Uterus (tissue), 3 donors: ENCODE measurements at regions not wholly inside any gene's neighbourhood (a gene's known extent, or its start where the extent isn't known, plus 50 kb on each side); places are given as distances from the start of the nearest gene placed in this dataset.

ENCODE experiments used
- DNase-seq, 2 donors: peaks; one replicate each; pipeline ENCODE4 v3.0.0-alpha.2; 2019 to 2020
- H3K27ac ChIP-seq, 2 donors: fragments of 200-600 bp; sonication (generic); 1 replicate in 1 of 2; 2 replicates in 1 of 2; pipeline ENCODE4 v1.5.1; 2016 to 2018
- H3K27me3 ChIP-seq, 2 donors: fragments of 200-600 bp; sonication (generic); one replicate each; pipeline ENCODE4 v1.5.1; 2018 to 2019; ENCODE audit warnings: control low read depth in 1 of 2
- H3K36me3 ChIP-seq, 2 donors: fragments of 200-600 bp; sonication (generic); one replicate each; pipeline ENCODE4 v1.5.1; 2019; ENCODE audit warnings: control low read depth in 1 of 2
- H3K4me1 ChIP-seq, 2 donors: fragments of 200-600 bp; sonication (generic); one replicate each; pipeline ENCODE4 v1.5.1; 2018 to 2019; ENCODE audit warnings: control low read depth in 1 of 2
- H3K4me3 ChIP-seq, 2 donors: fragments of 200-600 bp; sonication (generic); 1 replicate in 1 of 2; 2 replicates in 1 of 2; pipeline ENCODE4 v1.5.1; 2018 to 2019; ENCODE audit warnings: mild to moderate bottlenecking in 1 of 2
- H3K9me3 ChIP-seq, 2 donors: fragments of 200-600 bp; sonication (generic); one replicate each; pipeline ENCODE4 v1.5.1; 2019; ENCODE audit warnings: control low read depth in 1 of 2
- POLR2A ChIP-seq, 2 donors: fragments of 450-650 bp; IDR thresholded peaks; one replicate each; pipeline ENCODE4 v1.6.1; 2016; ENCODE audit warnings: antibody characterized with exemption in 2 of 2, mild to moderate bottlenecking in 1 of 2, moderate library complexity in 1 of 2
- intact Hi-C: fragments of 100-400 bp; cut with DNase I; formaldehyde crosslinking; loops from one replicate; pipeline ENCODE4 v1.15.1; 2023; ENCODE audit warnings: low total_unique reads
- TF ChIP-seq, protein P1 (sequence below), 4 experiments: fragments of 200-600 bp in 2 of 4; fragments of 450-650 bp in 2 of 4; sonication (generic) in 2 of 4; IDR thresholded peaks; one replicate each; pipeline ENCODE4 v1.5.1; 2016 to 2019; ENCODE audit warnings: antibody characterized with exemption in 4 of 4, mild to moderate bottlenecking in 2 of 4, moderate library complexity in 1 of 4
- donor health status: DM: yes; HTN: yes; CAD: no.

DNA sequence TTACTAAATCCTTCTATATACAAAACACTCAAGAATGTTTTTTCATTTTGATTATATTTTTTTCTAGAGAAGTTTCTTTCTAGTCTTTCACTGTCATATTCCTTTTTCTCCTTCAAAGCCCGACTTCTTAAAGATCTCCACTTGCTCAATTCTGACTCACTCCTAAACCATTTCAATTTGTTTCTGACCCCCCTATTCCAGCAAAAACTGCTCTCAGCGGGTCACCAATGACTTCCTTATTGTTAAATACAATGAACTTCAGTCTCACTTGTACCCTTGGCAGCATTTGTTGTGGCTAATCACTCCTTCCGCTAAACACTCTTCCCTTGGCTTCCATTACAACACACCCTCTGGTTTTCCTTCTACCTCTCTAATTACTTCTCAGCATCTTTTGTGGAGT lies 111.1 kb upstream of the RBBP8 start:
- Histone ChIP-seq H3K4me1 (no peaks in the 10 kb centered on the region), H3K27ac (no peak overlapping the region), H3K27me3 (no peaks in the 10 kb centered on the region), H3K36me3 (no peaks in the 10 kb centered on the region), H3K4me3 (no peak overlapping the region), H3K9me3 (no peaks in the 10 kb centered on the region)
- TF ChIP-seq, protein P1, sequence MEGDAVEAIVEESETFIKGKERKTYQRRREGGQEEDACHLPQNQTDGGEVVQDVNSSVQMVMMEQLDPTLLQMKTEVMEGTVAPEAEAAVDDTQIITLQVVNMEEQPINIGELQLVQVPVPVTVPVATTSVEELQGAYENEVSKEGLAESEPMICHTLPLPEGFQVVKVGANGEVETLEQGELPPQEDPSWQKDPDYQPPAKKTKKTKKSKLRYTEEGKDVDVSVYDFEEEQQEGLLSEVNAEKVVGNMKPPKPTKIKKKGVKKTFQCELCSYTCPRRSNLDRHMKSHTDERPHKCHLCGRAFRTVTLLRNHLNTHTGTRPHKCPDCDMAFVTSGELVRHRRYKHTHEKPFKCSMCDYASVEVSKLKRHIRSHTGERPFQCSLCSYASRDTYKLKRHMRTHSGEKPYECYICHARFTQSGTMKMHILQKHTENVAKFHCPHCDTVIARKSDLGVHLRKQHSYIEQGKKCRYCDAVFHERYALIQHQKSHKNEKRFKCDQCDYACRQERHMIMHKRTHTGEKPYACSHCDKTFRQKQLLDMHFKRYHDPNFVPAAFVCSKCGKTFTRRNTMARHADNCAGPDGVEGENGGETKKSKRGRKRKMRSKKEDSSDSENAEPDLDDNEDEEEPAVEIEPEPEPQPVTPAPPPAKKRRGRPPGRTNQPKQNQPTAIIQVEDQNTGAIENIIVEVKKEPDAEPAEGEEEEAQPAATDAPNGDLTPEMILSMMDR (IDR thresholded peaks at IDR 0.05): no peak
- TF ChIP-seq POLR2A (IDR thresholded peaks at IDR 0.05): no peak
- intact Hi-C loops: no loop called here
- DNase-seq: no peak

DNA sequence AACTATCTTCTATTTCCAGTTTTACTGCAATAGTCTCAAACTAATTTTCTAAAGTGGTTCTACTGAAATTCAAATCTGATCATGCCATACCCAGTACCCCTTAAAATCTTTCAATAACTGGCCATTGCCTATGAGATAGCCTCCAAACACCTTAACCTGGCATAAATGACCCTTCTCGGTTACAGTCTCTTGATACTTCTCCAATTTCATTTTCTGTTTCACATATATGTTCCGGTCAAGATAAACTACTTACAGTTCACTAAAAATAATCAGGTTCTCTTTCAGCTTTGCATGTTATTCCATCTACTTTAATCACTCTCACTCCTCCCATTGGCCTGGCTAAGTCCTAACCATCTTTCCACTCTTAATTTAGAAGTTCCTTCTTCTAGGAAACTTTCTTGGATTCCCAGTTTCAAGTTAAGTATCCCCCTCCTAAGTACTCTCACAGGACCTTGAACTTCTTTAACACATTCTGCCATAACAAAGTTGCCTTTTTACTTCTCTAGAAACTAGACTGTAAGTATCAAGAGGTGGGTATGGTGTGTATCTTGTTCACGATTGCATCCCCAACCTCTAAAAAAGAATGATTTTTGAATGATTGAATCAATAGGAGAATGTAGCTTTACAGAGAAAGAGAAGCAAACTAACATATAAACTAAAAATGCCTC lies 110.2 kb upstream of the RBBP8 start:
- H3K27me3 ChIP-seq: no peaks in the 10 kb centered on the region
- H3K9me3 ChIP-seq: no peaks in the 10 kb centered on the region
- H3K36me3 ChIP-seq: no peaks in the 10 kb centered on the region
- intact Hi-C loops: no loop called here
- H3K4me3 ChIP-seq: no peak overlapping the region
- DNase-seq: no peak
- H3K4me1 ChIP-seq: no peaks in the 10 kb centered on the region
- no peak overlapping the region for H3K27ac ChIP-seq
- TF ChIP-seq POLR2A (IDR thresholded peaks at IDR 0.05): no peak
- TF ChIP-seq, protein P1 (IDR thresholded peaks at IDR 0.05): no peak

DNA sequence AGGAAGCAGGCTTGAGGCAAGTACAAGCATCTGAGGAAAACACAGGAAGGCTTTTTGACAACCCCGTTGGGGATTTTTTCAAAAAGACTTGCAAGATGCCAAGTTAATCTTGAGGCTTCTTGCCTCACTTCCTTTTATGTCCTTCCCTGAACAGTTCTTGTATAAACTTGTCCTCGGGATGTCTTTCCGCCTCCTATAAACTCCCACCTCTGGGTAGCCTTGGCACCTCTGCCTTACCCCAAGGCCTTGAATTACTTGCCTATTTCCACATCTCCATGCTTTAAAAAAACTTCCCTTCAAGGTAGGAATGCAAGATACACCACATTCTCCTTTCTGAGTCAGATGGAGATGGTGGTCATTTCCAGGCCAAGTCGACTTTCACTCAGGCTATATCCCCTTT lies 106.4 kb upstream of the RBBP8 start:
- DNase-seq: no peak
- TF ChIP-seq, protein P1 (IDR thresholded peaks at IDR 0.05): no peak
- Histone ChIP-seq H3K4me3 (no peak overlapping the region), H3K4me1 (no peaks in the 10 kb centered on the region), H3K36me3 (no peaks in the 10 kb centered on the region), H3K27ac (peak overlapping the region in 1 of 2 donors; percentile 55), H3K9me3 (no peaks in the 10 kb centered on the region), H3K27me3 (no peaks in the 10 kb centered on the region)
- intact Hi-C loops: no loop called here

DNA sequence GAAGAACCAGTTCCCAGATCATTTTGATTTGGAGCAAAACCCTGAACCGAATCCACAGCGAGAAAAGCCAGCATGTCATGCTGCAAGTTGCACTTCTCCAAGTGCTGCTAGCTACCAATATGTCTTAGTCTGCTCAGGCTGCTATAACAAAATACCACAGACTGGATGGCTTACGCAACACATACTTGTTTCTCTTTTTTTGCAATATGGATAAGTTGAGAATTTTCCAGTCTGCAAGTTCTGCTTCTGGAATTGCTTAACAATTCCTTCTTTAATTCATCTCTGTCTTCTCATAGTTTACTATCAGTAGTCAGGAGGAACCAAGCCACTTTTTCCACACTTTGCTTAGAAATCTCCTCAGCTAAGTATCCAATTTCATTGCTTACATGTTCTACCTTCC lies 105.9 kb upstream of the RBBP8 start:
- Histone ChIP-seq H3K27me3 (no peaks in the 10 kb centered on the region), H3K4me3 (no peak overlapping the region), H3K4me1 (no peaks in the 10 kb centered on the region), H3K27ac (peak overlapping the region in 1 of 2 donors; percentile 41), H3K36me3 (no peaks in the 10 kb centered on the region), H3K9me3 (no peaks in the 10 kb centered on the region)
- TF ChIP-seq POLR2A (IDR thresholded peaks at IDR 0.05): no peak
- TF ChIP-seq, protein P1 (IDR thresholded peaks at IDR 0.05): no peak
- intact Hi-C loops: no loop called here
- no peak for DNase-seq

DNA sequence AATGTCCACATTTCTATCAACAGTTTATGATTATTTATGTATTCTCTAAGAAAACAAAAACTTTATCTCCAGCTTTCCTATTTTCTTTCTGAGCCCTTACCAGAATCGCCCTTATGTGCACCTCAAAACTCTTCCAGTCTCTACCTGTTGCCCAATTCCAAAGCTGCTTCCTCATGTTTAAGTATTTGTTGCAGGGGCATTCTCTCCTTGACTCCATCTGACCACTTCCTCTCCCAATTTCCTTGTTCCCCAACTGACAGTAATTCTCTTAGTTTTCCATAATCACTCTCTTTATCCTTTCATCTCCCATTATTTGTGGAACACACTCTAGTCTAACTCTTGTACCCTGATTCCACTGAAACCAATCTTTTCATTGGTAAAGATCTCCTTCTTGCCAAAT lies 105.4 kb upstream of the RBBP8 start:
- intact Hi-C loops: no loop called here
- Histone ChIP-seq H3K36me3 (no peaks in the 10 kb centered on the region), H3K4me1 (no peaks in the 10 kb centered on the region), H3K27me3 (no peaks in the 10 kb centered on the region), H3K4me3 (no peak overlapping the region), H3K27ac (peak overlapping the region; percentile 41 to 59), H3K9me3 (no peaks in the 10 kb centered on the region)
- TF ChIP-seq POLR2A (IDR thresholded peaks at IDR 0.05): no peak
- TF ChIP-seq, protein P1 (IDR thresholded peaks at IDR 0.05): no peak
- no peak for DNase-seq
